H9 (cell line): ENCODE measurements at regions not wholly inside any gene's neighbourhood (a gene's known extent, or its start where the extent isn't known, plus 50 kb on each side); places are given as distances from the start of the nearest gene placed in this dataset.

ENCODE experiments used
- DNase-seq: peaks from one replicate; pipeline ENCODE4 v3.0.0-alpha.2; 2017
- H2AFZ ChIP-seq: one replicate; pipeline ENCODE4 v1.6.1; 2013; ENCODE audit warnings: mild to moderate bottlenecking, low read length, control low read depth, moderate library complexity
- H2AK5ac ChIP-seq: 2 replicates; pipeline ENCODE4 v1.6.1; 2013; ENCODE audit warnings: low read length, control low read depth, mixed read lengths; ENCODE audit not compliant: insufficient read length
- H2BK120ac ChIP-seq: one replicate; pipeline ENCODE4 v1.6.1; 2013; ENCODE audit warnings: low read depth, mild to moderate bottlenecking, low read length, control low read depth, inconsistent platforms; ENCODE audit not compliant: poor library complexity, severe bottlenecking
- H2BK12ac ChIP-seq: 2 replicates; pipeline ENCODE4 v1.6.1; 2013; ENCODE audit warnings: low read length, control low read depth, mixed read lengths, low read depth; ENCODE audit not compliant: insufficient read length
- H2BK15ac ChIP-seq: 2 replicates; pipeline ENCODE4 v1.6.1; 2013; ENCODE audit warnings: low read depth, low read length, control low read depth
- H2BK20ac ChIP-seq: one replicate; pipeline ENCODE4 v1.6.1; 2013; ENCODE audit warnings: low read depth, mild to moderate bottlenecking, low read length, control low read depth, inconsistent platforms; ENCODE audit not compliant: poor library complexity, severe bottlenecking
- H2BK5ac ChIP-seq: 2 replicates; pipeline ENCODE4 v1.6.1; 2013; ENCODE audit warnings: low read length, control low read depth, mixed read lengths; ENCODE audit not compliant: insufficient read length
- H3K14ac ChIP-seq: 2 replicates; pipeline ENCODE4 v1.6.1; 2013; ENCODE audit warnings: low read length, control low read depth; ENCODE audit not compliant: insufficient read depth
- H3K18ac ChIP-seq: 2 replicates; pipeline ENCODE4 v1.6.1; 2013; ENCODE audit warnings: low read depth, mild to moderate bottlenecking, mixed read lengths, low read length, control low read depth; ENCODE audit not compliant: insufficient read length
- H3K23ac ChIP-seq: 2 replicates; pipeline ENCODE4 v1.6.1; 2013; ENCODE audit warnings: low read length, control low read depth, mixed read lengths, low read depth; ENCODE audit not compliant: insufficient read length
- H3K23me2 ChIP-seq: 2 replicates; pipeline ENCODE4 v1.6.1; 2013; ENCODE audit warnings: low read depth, mild to moderate bottlenecking, mixed read lengths, low read length, control low read depth; ENCODE audit not compliant: insufficient read length, poor library complexity, severe bottlenecking
- H3K27ac ChIP-seq: 2 replicates; pipeline ENCODE4 v1.5.1; 2013; ENCODE audit warnings: low read length, control low read depth, mixed read lengths, low read depth; ENCODE audit not compliant: insufficient read length
- H3K27me3 ChIP-seq: 2 replicates; pipeline ENCODE4 v1.6.1; 2013; ENCODE audit warnings: low read length, control low read depth, inconsistent platforms; ENCODE audit not compliant: insufficient read depth
- H3K4ac ChIP-seq: 2 replicates; pipeline ENCODE4 v1.6.1; 2013; ENCODE audit warnings: low read depth, mild to moderate bottlenecking, control low read depth, inconsistent platforms, low read length, moderate library complexity
- H3K4me1 ChIP-seq: 2 replicates; pipeline ENCODE4 v1.6.1; 2013; ENCODE audit warnings: low read length, control low read depth, inconsistent platforms; ENCODE audit not compliant: insufficient read depth
- H3K4me2 ChIP-seq: 2 replicates; pipeline ENCODE4 v1.6.1; 2013; ENCODE audit warnings: low read length, control low read depth, mixed read lengths; ENCODE audit not compliant: insufficient read length, insufficient read depth
- H3K56ac ChIP-seq: 2 replicates; pipeline ENCODE4 v1.6.1; 2013; ENCODE audit warnings: low read depth, mild to moderate bottlenecking, mixed read lengths, low read length, control low read depth; ENCODE audit not compliant: insufficient read length
- H3K79me1 ChIP-seq: 2 replicates; pipeline ENCODE4 v1.6.1; 2013; ENCODE audit warnings: low read depth, mild to moderate bottlenecking, moderate library complexity, low read length, control low read depth, inconsistent platforms; ENCODE audit not compliant: insufficient read depth, poor library complexity, severe bottlenecking
- H3K79me2 ChIP-seq: 2 replicates; pipeline ENCODE4 v1.6.1; 2013; ENCODE audit warnings: low read length, control low read depth, inconsistent platforms; ENCODE audit not compliant: insufficient read depth
- H3K9ac ChIP-seq: 2 replicates; pipeline ENCODE4 v1.6.1; 2013; ENCODE audit warnings: low read length, control low read depth, mixed read lengths; ENCODE audit not compliant: insufficient read length; ENCODE audit errors: extremely low read depth
- H3K9me3 ChIP-seq: one replicate; pipeline ENCODE4 v1.6.1; 2013; ENCODE audit warnings: low read depth, low read length, inconsistent platforms; ENCODE audit not compliant: control insufficient read depth
- H3T11ph ChIP-seq: one replicate; pipeline ENCODE4 v1.6.1; 2013; ENCODE audit warnings: mild to moderate bottlenecking, low read length, control low read depth, inconsistent platforms
- H4K20me1 ChIP-seq: one replicate; pipeline ENCODE4 v1.6.1; 2013; ENCODE audit not compliant: control insufficient read depth, insufficient read length, insufficient read depth
- H4K5ac ChIP-seq: 2 replicates; pipeline ENCODE4 v1.6.1; 2013; ENCODE audit warnings: low read depth, mild to moderate bottlenecking, mixed read lengths, low read length, control low read depth; ENCODE audit not compliant: insufficient read length
- H4K8ac ChIP-seq: replicated peaks from 2 replicates; pipeline ENCODE4 v1.6.1; 2013; ENCODE audit warnings: low read length, control low read depth, mixed read lengths, low read depth; ENCODE audit not compliant: insufficient read length
- H4K91ac ChIP-seq: 2 replicates; pipeline ENCODE4 v1.6.1; 2013; ENCODE audit warnings: low read depth, mild to moderate bottlenecking, moderate library complexity, mixed read lengths, low read length, control low read depth; ENCODE audit not compliant: insufficient read length
- H3K27ac Mint-ChIP-seq, 3 experiments: 2 replicates in 2 of 3; 3 replicates in 1 of 3; pipeline ENCODE4 v1.8.0; 2020 to 2021; ENCODE audit warnings: mixed read lengths in 3 of 3, mild to moderate bottlenecking in 1 of 3, moderate library complexity in 1 of 3
- H3K27me3 Mint-ChIP-seq: 2 replicates; pipeline ENCODE4 v1.8.0; 2021; ENCODE audit warnings: low read depth, mild to moderate bottlenecking, moderate library complexity, mixed read lengths
- H3K36me3 Mint-ChIP-seq, 3 experiments: 2 replicates in 2 of 3; 3 replicates in 1 of 3; pipeline ENCODE4 v1.8.0; 2020 to 2021; ENCODE audit warnings: low read depth in 3 of 3, mixed read lengths in 3 of 3; ENCODE audit not compliant: insufficient read depth in 1 of 3
- H3K4me1 Mint-ChIP-seq, 2 experiments: 2 replicates each; pipeline ENCODE4 v1.8.0; 2020; ENCODE audit warnings: mixed read lengths in 2 of 2
- H3K4me3 Mint-ChIP-seq, 2 experiments: 2 replicates in 1 of 2; 3 replicates in 1 of 2; pipeline ENCODE4 v1.8.0; 2020 to 2021; ENCODE audit warnings: mild to moderate bottlenecking in 2 of 2, mixed read lengths in 2 of 2, moderate library complexity in 1 of 2
- H3K9me3 Mint-ChIP-seq, 2 experiments: 2 replicates in 1 of 2; 3 replicates in 1 of 2; pipeline ENCODE4 v1.8.0; 2020; ENCODE audit warnings: mild to moderate bottlenecking in 2 of 2, mixed read lengths in 2 of 2, moderate library complexity in 1 of 2
- CTCF ChIP-seq: fragments of 200-600 bp; sonication (generic); conservative IDR thresholded peaks from 3 replicates; pipeline ENCODE4 v1.8.0; 2021; ENCODE audit warnings: antibody characterized with exemption, mild to moderate bottlenecking
- WGBS: extraction: QIAGEN DNeasy Blood & Tissue Kit; methylation state at CpG from one replicate; pipeline ENCODE4 v1.1.7; 2013; ENCODE audit warnings: missing lambda C conversion rate, low lambda C conversion rate, mixed read lengths; ENCODE audit not compliant: insufficient read length; ENCODE audit errors: extremely low coverage; 5-methylcytosine and 5-hydroxymethylcytosine counted together

GRCh38 chr2:217065012-217065290, 205.1 kb upstream of the TNP1 start:
- peaks cover 12 to 13% of the 10 kb centered on the region in 2 experiments for H3K4me1 Mint-ChIP-seq
- no peak overlapping the region for H3K27ac ChIP-seq
- H3K9ac ChIP-seq: no peak overlapping the region

More at GRCh38 chr2:217065012-217065290, 205.1 kb upstream of the TNP1 start:
- Histone ChIP-seq H2AK5ac (no peak overlapping the region), H2AFZ (no peak overlapping the region), H3K18ac (no peak overlapping the region), H2BK120ac (no peak overlapping the region), H2BK15ac (no peak overlapping the region), H3K56ac (no peak overlapping the region), H3T11ph (no peak overlapping the region), H3K9me3 (no peaks in the 10 kb centered on the region), H3K27me3 (no peaks in the 10 kb centered on the region), H3K4ac (no peak overlapping the region), H4K20me1 (no peaks in the 10 kb centered on the region), H4K5ac (no peak overlapping the region), H3K4me1 (peaks cover 3% of the 10 kb centered on the region; the same call in 1 of the 2 replicates), H3K14ac (no peak overlapping the region), H3K79me1 (no peaks in the 10 kb centered on the region), H2BK12ac (no peak overlapping the region), H3K23ac (no peak overlapping the region), H3K23me2 (no peaks in the 10 kb centered on the region), H2BK20ac (no peak overlapping the region), H2BK5ac (no peak overlapping the region), H3K4me2 (no peak overlapping the region), H4K91ac (no peak overlapping the region), H4K8ac (no peak overlapping the region), H3K79me2 (no peaks in the 10 kb centered on the region)
- H3K27ac Mint-ChIP-seq: no peak overlapping the region
- no peak overlapping the region for H3K4me3 Mint-ChIP-seq
- H3K9me3 Mint-ChIP-seq: peaks cover 3 to 5% of the 10 kb centered on the region in 2 experiments; a peak in 3 of 5 replicates
- no peaks in the 10 kb centered on the region for H3K27me3 Mint-ChIP-seq
- no peak for DNase-seq
- no peaks in the 10 kb centered on the region for H3K36me3 Mint-ChIP-seq
- no CpG with 5 or more reads among the region's 4 CpGs for WGBS
- no peak for TF ChIP-seq CTCF
